Inflammatory macrophage treated with lipopolysaccharide for 1 hour (primary cell): ENCODE measurements at regions not wholly inside any gene's neighbourhood (a gene's known extent, or its start where the extent isn't known, plus 50 kb on each side); places are given as distances from the start of the nearest gene placed in this dataset.
"Not testable (repeated sequence)": the region's sequence is repeated elsewhere in the genome, so short reads cannot be mapped to it uniquely, and the experiment has no call there.

Experiments
- DNase-seq, 2 donors: peaks; one replicate each; pipeline ENCODE4 v3.0.0-alpha.2; 2020 to 2022

DNA sequence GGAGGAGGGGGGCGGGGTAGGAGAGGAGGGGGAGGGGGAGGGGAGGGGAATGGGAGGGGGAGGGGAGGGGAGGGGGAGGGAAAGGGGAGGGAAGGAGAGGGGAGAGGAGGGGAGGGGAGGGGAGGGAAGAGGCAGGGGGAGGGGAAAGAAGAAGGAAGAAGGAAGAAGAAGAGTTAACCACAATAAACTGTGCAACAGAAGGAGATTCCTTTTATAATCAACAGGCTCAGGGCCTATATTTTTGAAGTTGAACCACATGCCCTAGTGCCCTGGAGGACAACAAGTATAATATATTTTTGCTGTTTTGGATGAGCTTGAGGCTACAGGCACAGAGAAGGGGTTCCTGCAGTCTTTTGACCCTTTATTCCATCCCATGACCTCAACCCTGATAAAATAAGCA lies 228.2 kb upstream of the IRF2BP2 start:
- no peak for DNase-seq

DNA sequence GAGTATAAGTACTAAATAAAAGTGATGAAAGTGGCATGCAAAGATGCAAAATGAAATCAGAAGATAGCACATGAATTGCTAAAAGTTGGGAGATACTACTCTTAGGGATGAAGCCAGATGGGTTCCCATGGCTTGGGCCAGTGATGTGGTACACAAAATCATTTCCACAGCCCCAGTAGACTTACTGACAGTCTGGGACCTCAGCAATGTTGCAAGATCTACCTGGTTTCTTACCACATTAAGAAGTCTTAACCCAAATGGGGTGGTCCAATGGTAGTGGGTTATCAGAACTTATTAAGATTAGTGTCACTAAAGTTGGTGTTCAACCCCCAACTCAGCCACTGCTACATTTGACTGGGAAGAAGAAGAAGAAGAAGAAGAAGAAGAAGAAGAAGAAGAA lies 227.7 kb upstream of the IRF2BP2 start:
- DNase-seq = no peak

DNA sequence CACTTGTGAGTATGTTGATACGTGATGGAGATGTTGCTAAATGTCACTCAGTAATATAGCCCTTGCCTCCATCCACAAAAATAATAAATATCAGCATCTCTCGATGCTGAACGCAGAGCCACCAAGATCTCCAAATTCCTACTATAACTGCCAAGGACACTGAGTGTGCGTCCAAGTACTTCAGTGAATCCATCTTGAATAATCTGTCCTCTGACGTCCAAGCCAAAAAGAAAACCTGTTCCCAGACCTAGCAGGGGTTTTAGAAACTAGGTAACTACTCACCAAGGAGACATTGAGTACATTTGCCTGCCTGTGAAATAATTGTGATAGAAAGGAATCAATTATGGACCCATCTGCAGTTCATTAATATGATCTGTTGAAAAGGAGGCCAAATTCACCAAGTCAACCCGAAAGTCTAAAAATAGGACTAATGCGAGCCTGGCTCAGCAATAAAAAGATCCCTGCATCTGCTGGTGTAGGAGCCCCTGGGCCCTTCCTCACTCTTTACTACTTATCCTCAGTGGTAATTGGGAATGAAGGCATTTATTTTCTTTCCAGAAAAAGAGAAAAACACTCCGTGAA lies 226.9 kb upstream of the IRF2BP2 start:
- no peak for DNase-seq

DNA sequence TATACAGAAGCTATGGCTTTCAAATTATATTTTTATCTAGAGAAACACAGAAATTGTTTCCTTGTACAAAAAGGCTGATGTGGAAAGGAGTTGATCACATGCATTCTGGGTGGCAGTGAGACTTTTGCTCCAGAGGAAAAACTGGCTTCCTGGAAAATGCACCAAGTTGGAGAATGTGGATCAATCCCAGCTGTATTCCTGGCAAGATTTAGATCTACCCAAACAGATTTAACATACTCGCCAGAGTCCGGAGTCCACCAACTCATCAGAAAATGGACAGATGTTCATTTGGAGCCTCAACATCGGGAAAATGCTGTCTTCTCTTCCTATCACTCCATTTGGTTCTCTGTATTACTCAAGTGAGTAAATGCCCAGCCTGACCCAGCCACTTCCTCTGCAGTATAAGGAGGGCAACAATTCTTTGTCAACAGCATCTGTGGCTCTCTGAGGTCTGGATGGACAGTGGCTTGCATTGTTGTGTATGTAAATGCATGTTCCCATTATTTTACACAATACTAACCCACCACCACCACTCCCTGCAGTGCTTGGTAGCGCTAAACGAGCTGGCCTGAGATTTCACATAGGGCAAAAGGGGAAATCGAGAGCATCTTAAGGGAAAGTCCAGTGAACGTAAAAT lies 226.2 kb upstream of the IRF2BP2 start:
- DNase-seq = peak; percentile 83 to 88

DNA sequence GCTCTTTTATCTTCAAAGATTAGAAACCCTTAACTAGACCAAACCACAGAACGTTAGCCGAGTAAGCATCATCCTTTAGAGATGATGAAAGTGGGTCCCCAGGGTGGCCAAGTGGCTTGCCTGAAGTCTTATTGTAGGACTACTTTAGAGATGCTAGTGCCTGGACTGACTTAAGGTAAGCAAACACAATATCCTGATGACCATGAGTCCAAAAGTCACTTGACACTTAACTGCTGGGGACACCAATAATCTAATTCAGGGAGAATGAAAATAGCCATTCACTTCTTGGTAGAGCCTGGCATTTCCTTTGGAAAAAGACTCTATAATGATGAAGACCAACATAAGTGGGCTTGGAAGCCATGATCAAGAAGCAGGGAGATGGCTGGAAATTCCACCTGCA lies 225.3 kb upstream of the IRF2BP2 start:
- DNase-seq = no peak

DNA sequence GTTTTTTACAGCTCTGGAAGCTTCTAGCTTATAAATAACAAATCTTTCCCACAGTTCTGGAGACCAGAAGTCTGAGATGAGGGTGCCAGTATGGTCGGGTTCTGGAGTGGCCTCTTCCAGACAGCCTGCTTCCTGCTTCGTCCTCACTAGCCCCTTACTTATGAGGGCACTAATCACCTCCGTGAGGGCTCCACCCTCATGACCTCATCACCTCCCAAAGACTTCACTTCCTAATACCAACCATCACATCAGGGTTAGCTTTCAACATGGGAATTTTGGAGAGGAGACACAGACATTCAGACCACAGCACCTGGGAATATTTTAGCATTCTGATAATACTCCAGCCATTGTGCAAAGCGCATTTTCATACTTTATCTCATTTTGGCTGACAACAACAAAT lies 223.7 kb upstream of the IRF2BP2 start:
- no peak for DNase-seq

DNA sequence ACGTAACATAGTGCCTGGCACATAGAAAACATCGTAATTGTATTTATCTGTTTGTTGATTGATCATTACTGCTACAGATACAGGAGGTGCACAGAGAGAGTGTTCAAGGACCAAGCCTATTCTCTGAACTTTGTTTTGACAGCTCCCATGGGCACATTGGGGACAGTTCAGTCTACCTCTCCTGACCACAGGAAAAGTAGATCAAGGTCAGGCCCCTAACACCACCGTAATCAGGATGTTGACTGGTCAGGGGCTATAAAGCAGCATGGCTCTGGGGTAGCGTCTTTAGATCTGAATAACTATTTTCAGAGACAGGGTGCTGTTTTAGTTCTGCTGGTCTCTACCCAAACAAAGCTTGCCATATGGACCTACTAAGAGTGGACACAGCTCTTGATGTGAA lies 223.1 kb upstream of the IRF2BP2 start:
- DNase-seq = no peak

DNA sequence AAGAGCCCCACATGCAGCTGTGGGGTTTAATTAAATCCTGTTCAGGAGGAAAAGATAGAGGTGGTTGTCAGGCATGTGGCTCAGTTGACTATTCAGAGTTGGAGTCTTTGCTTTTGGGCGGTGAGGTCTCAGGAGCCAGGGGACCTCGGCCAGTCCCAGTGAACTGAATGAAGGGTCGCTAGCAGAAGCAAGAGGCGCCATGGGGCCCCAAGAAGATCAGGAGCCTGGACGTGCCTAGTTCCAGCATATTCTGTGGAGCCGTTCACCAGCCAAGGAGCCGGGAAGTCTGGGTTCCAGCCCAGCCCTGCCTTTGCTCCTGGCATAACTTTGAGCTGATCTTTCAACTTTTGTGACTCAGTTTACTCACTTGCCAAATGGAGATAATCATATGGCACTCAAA lies 217.7 kb upstream of the IRF2BP2 start:
- DNase-seq = no peak

DNA sequence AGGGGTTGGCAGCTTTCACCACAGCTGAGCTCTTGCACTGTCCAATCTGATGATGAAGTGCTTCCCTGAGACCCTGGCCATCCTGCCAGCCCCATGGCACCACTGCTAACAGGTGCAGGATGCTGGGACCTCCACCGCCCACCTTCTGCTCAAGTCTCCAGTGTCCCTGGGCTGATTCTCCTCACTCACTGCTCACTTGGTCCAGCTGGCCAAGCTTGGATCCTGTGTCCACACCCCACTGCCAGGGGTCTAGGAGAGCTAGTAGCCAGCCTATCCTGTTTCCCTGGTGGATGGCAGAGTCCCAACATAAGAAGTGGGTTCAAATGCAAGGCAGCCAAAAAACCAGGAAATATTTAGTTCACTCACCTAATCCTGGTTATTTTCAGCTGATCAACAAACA lies 217.2 kb upstream of the IRF2BP2 start:
- no peak for DNase-seq

DNA sequence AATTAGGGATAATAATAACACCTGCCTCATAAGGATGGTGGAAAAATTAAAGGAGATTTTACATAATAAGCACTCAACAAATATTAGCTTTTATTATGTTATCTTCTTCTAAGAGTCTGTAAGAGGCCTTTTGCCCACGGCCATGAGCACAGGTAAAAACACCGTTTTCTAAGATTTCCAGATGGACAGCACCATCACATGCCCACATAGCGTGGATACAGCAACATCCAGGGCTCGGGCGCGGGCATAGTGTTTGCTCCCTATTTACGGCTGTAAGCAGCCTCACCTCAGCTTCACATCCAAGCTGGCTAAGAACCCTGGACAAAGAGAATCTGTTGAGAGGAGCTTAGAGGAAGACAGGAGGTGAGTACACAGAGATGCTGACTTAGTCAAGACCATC lies 216.4 kb upstream of the IRF2BP2 start:
- DNase-seq = no peak

DNA sequence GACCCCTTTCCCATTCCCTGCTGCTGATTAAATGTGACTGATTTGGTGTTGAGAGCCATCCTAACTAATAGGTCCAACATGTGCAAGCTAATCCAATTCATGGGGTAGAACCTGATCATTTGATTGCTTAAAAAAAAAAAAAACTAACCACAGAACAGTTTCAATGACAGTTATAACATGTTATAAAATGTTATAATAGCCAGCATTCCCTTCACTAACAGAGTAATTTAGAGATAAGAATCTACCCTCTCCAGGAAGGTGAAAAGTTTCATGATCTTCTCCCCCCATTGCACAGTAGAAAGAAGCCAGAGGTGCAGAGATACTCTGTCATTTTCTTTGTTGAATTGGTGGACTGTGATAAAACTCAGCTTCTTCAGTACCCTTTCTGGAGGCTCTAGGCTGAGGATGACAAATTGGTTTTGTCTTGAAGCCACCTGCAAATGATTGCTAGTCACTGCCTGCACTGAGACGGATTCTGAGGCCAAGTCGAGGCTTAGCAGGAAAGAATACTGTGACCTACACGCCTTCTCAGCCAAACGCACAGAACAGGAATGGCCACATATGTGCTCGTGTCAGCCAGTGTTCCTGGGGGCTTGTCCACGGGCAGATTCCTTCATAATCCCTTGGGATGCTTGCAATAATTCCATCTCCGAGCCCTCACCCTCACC lies 215.7 kb upstream of the IRF2BP2 start:
- DNase-seq = no peak

DNA sequence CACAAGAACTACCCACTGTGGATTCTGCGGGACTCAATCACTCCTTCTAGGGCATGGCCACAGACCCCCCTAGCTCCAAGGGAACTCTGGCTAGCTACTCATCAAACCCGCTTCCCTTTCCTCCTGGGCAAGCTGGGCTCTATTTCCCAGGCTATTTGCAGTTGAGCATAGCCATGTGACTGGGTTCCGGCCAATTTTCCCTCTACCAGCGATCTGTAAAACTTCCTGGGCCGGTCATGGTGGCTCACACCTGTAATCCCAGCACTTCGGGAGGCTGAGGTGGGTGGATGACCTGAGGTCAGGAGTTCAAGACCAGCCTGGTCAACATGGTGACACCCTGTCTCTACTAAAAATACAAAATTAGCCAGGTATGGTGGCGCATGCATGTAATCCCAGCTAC lies 214.9 kb upstream of the IRF2BP2 start:
- not testable (repeated sequence) for DNase-seq

DNA sequence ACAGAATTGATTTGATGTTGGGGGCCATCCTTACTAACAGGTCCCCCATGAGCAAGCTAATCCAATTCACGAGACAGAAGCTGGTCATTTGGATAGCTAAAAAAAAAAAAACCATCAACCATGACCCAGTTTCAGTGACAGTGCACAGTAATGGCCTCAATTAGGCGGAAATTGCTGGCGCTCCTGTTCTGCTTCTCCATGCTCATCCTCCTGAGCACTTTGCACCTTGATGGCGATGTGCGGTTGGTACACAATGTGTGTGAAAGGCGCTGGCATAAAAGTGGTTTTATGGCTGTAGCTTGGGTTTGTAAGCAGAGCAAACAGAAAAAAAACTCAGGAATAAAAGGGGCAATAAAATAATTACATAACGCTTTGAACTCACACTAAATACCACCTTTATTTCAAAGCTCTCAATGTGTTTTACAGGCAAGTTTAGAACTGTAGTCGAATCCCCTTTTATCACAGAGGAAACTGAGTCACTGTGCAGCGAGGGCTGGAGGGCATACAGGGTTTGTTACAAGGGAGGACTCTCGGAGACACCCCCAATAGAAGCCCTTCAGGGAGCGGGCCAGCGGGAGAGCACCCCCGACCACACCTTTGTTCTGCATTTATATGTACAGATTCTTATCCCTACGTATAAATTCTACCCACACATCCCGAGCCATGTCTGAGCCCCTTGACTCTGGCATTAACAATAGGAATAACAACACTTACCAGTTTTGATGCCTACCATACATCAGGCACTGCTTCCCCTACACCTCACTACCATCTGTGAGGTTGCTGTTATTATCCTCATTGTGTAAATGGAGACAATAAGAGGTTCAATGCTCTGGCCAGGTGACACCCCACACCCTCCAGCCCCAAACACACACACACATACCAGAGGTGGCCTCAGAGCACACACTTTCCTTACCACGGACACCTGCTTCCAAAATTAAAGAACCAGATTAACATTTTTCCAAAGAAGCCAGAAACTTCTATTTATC lies 213.5 kb upstream of the IRF2BP2 start:
- no peak for DNase-seq

DNA sequence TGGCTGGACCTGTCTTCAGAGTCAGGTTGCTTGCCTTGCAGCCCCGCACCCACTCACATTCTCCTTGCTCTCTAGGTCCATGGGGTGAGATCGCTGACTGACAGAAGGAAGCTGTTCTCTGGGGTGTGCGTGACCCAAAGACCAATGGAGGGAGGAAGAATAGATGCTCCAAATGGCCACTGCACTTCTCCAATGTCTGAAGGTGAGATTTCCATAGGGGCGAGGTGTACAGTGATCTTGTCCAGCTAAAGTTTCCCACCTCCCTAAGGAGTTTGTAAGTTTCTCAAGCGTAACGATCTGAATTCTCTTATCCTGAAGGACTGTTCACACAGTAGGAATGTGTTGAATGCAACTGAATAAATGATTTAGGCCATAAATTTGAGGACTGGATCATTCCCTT lies 211.9 kb upstream of the IRF2BP2 start:
- no peak for DNase-seq

DNA sequence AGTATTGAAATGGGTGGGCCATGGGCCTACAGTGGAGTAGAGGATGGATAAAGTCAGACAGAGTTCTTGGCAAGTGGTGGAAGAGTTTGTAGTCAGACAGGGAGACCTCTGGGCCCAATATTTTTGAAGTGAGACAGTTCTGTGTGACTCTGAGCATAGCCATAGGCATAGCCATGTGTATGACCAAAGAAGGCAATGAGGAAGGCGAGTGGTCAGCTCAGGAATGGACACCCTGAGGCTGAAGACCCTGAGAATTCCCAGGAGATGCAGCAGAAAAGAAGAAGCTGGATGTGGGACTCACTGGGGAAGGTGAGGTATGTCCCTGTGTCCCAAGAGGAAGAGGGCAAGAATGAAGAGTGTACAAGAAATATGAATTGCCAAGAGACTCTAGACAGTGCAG lies 210.6 kb upstream of the IRF2BP2 start:
- no peak for DNase-seq

DNA sequence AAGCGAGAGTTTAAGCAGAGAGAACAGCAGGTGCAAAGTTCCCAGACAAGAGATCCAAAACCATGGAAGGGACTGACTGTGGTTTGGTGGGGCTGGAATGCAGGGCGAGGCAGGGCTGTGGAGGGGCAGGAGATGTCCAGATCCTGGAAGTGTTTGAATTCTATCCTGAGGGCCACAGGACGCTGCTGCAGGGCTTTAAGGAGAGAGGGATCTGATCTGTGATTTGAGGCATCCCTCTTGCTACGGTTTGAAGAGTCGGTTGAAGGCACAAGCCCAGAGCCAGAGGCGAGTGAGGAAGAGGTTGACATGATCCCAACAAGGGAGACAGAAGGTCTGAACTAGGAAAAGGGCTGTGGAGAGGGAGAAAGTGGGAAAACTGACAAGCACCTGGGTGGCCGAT lies 209.9 kb upstream of the IRF2BP2 start:
- not testable (repeated sequence) for DNase-seq

DNA sequence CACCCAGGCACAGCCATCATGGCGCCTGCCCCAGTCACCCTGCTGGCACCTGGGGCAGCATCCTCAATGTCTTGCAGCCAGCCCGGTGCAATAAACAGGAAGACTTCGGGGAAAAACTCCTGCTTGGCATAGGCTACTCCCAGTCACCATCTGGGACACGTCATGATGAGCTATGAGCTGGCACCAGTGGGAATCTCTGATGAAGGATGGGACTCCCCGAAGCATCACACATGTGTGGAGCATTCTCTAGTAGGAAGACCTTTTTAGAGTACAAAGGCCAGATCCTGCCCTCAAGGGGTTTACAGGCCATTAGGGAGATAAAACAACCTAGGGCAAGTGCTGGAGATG lies 208.0 kb upstream of the IRF2BP2 start:
- DNase-seq = not testable (repeated sequence)

DNA sequence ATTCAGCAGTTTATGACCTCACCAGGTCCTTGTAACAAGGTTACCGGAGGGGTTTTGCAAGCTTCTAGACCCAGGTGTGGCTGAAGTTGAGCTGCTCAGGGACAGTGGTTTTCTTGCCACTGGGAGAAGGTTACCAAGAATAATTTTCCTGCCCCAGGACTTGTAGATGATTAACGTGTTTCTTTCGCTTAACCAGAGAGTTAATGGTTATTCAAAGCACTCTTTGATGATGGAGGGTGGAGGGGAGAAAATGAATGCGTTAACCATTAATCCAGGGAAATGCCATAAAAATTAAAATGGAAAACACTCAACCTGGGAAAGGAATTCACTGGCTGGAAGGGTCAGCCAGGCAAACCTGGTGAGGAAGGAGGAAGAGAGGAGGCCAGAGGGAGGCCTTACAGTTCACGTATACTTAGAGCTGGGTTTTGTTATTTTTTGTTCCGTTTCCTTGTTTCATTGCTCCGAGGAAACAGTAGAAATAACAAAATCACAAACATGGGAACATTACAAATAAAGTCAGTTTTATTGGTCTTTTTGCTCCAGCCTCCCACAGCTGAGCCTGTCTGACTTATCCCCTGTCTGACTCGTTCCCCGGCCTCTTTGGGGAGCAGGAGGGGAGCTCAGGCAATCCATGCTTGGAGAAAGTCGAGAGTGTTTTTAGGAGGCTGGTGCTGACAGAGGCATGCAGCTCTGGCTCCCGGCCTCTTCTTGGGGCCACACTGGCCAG lies 207.5 kb upstream of the IRF2BP2 start:
- not testable (repeated sequence) for DNase-seq

DNA sequence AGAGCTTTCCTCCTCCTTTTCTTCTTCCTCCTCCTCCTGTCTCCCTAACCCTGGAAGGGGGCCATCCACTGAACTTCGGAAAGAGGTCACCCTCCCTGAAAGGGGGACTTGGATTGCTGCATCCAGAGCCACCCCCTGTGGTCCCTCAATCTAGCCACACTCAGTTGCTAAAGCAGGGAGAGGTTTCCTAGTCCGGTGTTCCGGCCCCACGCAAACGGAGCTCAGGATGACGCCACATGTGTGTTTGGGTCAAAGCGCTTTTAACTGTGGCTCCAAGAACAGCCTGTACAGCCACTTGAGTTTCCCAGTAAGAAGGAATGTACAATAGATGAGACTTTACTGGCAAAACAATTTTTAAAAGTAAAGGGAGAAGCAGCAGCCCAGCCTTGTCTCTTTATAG lies 206.9 kb upstream of the IRF2BP2 start:
- not testable (repeated sequence) for DNase-seq

DNA sequence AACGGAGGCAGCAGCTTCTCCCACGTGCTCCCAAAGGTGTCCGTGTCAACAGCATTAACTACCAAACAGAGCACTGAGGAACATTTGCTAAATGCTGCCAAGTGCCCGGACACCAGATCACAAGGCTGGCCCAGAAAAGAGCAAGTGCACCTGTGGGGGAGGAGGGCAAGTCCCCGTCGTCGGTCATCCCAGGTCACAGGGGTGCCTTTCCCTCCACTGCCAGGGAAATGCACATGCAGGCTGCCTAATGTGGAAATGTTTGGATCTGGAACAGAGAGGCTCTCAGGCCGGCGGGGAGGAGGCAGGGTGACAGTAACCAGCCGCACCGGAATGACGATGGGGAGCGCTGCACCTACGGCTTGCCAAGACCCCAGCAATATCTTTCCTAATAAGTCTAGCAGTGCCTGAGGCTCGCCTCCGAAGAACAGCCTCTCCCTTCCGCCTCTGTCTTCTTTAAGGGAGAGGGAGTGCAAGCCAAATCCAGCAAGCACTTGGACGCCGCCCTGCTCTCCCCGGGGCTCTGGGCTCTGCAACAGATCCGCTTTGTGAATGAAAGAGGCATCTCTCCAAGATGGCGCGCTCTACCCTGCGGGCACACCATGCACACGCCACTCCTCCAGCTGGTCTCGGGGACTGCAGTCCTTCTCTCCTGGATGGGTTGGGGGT lies 206.3 kb upstream of the IRF2BP2 start:
- not testable (repeated sequence) for DNase-seq

DNA sequence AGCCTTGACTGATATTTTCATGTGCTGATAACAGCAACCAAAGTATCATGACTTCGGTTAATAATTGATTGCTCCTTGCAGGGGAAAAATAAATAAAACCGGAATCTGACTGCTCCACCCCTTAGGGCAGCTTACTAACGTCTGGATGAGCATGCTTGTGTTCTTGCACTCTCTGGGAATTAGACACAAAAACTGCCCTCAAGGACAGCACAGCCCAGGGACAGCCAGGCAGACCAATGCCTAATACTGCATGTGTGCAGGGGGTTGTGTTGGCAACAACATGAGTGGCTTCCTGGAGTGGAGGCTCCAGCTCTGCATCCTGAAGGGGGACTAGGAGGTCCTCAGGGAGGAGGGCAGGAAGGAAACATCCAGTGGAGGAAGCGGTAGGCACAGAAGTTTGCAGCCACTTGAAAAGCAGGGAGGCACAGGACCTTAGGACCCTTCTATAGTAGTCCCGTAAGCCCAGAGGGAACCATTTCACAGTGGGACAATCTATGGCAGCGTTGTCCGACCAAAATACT lies 205.4 kb upstream of the IRF2BP2 start:
- DNase-seq = not testable (repeated sequence)

DNA sequence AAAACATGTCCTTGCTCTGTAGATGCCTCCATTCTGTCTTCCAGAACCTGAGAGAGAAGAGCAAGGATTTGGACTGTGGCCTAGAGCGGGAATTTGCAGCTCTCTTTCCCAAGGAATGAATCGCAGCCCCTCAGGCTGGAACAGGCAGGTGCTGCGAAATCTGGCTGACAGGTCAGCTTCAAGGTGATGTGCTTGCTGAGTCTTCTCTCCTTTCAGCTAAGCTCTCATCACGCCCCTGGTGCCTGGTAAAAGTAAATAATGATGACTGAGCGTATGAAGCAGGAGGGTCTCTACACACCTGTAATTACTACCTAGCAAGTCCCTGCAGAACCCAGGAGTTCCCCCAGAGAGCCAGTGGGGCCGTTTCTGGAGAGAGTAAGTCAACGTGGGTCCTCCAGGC lies 204.3 kb upstream of the IRF2BP2 start:
- not testable (repeated sequence) for DNase-seq
